ENCODE measurements at regions not wholly inside any gene's neighbourhood (a gene's known extent, or its start where the extent isn't known, plus 50 kb on each side); places are given as distances from the start of the nearest gene placed in this dataset.

DNA sequence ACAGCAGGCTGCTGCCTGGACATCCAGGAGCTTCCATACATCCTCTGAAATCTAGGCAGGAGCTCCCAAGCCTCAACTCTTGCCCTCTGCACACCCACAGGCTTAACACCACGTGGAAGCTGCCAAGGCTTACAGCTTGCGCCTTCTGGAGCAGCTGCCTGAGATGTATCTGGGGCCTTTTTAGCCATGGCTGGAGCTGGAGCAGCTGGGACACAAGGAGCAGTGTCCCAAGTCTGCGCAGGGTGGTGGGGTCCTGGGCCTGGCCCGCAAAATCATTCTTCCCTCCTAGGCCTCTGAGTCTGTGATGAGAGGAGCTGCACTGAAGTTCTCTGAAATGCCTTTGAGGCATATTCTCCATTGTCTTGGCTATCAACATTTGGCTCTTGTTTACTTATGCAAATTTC is 255.0 kb downstream of the DLL1 start:
- TF ChIP-seq, protein P1, sequence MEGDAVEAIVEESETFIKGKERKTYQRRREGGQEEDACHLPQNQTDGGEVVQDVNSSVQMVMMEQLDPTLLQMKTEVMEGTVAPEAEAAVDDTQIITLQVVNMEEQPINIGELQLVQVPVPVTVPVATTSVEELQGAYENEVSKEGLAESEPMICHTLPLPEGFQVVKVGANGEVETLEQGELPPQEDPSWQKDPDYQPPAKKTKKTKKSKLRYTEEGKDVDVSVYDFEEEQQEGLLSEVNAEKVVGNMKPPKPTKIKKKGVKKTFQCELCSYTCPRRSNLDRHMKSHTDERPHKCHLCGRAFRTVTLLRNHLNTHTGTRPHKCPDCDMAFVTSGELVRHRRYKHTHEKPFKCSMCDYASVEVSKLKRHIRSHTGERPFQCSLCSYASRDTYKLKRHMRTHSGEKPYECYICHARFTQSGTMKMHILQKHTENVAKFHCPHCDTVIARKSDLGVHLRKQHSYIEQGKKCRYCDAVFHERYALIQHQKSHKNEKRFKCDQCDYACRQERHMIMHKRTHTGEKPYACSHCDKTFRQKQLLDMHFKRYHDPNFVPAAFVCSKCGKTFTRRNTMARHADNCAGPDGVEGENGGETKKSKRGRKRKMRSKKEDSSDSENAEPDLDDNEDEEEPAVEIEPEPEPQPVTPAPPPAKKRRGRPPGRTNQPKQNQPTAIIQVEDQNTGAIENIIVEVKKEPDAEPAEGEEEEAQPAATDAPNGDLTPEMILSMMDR (IDR thresholded peaks at IDR 0.05; ENCODE audit: low read depth, low read length, missing control alignments): no peak
- DNase-seq (ENCODE audit: low read depth): no peak
- in situ Hi-C loops (cut with HindIII; ENCODE audit: low sequenced_read_pairs): no loop called here
- H3K4me3 ChIP-seq (ENCODE audit: low read depth, low read length): no peak overlapping the region

DNA sequence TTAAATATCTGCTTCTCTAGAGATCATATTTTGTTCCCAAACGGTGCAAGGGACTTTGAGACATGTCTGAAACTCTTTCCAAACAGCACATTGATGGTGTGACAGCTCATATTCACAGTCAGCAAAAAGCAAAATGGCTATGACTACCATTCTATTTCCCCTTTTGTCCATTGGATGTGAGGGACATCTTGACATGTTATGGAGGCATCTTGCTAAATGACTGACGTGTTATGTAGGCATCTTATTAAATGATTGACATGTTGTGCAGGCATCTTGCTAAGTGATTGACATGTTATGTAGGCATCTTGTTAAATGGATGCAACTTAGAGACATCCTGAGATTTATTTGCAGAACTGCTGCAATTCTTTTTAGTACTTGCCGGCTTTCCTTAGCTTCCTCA is 255.8 kb downstream of the DLL1 start:
- no peak overlapping the region for H3K4me3 ChIP-seq (ENCODE audit: low read depth, low read length)
- in situ Hi-C loops (cut with HindIII; ENCODE audit: low sequenced_read_pairs): no loop called here
- DNase-seq (ENCODE audit: low read depth): no peak
- TF ChIP-seq, protein P1 (IDR thresholded peaks at IDR 0.05; ENCODE audit: low read depth, low read length, missing control alignments): no peak

DNA sequence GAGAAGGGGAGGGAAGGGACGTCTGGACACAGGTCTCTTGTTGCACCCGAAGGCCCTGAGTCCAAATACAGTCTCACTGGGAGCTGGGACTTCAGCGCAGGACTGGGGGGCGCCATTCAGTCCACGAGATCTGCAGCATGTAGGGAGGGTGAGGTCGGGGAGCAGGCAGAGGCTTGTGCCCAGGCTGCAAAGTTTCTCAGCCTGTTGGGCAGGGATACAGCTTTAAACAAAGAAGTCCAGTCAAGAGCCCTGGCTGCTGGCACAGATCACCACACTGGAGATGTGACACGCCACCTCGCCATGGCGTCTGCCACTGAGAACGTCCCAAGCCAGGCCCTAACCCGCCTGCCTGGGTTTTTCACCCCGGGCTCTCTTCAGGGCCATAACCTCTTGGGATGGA is 256.6 kb downstream of the DLL1 start:
- TF ChIP-seq, protein P1 (IDR thresholded peaks at IDR 0.05; ENCODE audit: low read depth, low read length, missing control alignments): no peak
- in situ Hi-C loops (cut with HindIII; ENCODE audit: low sequenced_read_pairs): no loop called here
- H3K4me3 ChIP-seq (ENCODE audit: low read depth, low read length): no peak overlapping the region
- DNase-seq (ENCODE audit: low read depth): no peak

DNA sequence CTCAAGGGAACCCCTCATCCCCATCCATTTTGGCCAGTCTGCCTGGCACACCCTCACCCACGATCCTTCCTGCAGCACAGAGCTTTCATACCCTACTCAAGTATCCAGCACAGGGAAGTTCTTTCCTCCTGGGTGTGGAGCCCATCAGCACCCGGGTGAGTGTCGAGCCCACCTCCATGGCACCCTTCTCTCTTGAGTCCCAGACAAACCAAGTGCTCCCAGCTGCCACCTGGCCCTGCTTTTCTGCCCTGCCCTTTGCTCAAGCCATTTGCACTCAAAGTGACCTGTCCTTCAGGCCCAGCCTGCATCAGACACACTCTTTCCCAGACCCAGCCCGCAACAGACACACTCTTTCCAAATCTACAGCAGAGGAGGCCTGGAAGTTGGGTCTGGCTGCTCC is 257.2 kb downstream of the DLL1 start:
- no peak for DNase-seq (ENCODE audit: low read depth)
- TF ChIP-seq, protein P1 (IDR thresholded peaks at IDR 0.05; ENCODE audit: low read depth, low read length, missing control alignments): no peak
- H3K4me3 ChIP-seq (ENCODE audit: low read depth, low read length): no peak overlapping the region
- in situ Hi-C loops (cut with HindIII; ENCODE audit: low sequenced_read_pairs): no loop called here

DNA sequence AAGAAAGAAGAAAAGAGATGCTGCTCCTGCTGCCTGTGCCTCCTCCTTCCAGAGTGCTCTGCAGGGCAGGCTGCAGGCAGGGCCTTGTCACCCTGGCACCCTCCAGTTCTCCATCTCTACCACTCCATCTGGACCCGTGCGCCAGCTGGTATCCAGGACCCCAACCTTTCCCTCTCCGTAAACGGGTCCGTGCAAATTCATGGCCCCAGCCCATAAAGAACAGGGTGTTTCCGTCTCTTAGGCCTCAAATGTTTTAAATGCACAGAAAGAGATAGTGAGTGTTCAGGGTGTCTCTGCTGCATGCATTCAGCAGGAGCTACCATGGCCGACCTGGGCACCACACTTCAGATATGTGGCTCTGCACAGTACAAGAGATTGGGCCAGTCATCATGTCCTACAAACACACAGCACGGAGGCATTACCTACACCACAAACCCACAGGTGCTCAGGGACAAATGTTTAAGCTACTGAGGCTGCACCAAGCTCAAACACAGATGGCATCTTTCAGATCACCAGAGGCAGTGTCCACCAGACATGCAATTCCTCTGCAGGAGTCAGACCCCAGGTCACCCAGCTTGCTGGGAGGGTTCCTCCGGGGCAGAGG is 258.1 kb downstream of the DLL1 start:
- TF ChIP-seq, protein P1 (IDR thresholded peaks at IDR 0.05; ENCODE audit: low read depth, low read length, missing control alignments): no peak
- in situ Hi-C loops (cut with HindIII; ENCODE audit: low sequenced_read_pairs): no loop called here

DNA sequence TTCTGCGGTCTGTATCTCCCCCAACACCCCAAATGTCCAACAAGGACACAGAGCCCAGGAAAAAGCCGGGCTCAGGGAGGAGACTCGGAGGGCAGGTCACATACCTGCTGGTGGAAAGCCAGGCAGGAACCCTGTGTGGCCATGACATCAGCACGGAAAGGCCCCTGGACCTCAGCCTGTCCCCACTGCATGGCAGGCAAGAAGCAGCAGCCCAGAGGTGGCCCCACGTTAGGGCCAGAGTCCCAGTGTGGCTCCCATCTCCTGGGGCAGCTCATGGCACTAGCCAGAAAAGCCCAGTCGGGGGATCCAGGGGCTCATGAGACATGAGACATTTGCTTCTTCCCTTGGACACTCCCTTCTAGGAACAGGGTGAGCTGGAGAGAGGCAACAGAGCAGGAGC is 258.7 kb downstream of the DLL1 start:
- no peak overlapping the region for H3K4me3 ChIP-seq (ENCODE audit: low read depth, low read length)
- TF ChIP-seq, protein P1 (IDR thresholded peaks at IDR 0.05; ENCODE audit: low read depth, low read length, missing control alignments): no peak
- in situ Hi-C loops (cut with HindIII; ENCODE audit: low sequenced_read_pairs): no loop called here
- DNase-seq (ENCODE audit: low read depth): no peak

More for the DNA sequence above, 258.1 kb downstream of the DLL1 start:
- no peak for DNase-seq (ENCODE audit: low read depth)
- H3K4me3 ChIP-seq (ENCODE audit: low read depth, low read length): no peak overlapping the region

Data from astrocyte of the cerebellum (primary cell).